H1 (cell line): ENCODE measurements at regions not wholly inside any gene's neighbourhood (a gene's known extent, or its start where the extent isn't known, plus 50 kb on each side); places are given as distances from the start of the nearest gene placed in this dataset.

Source experiments
- CTCF ChIA-PET: fragments of 300-600 bp; sonication (Branson Sonifier 250); formaldehyde crosslinking; loops from one replicate; lab custom pipeline; 2021; ENCODE audit not compliant: partially characterized antibody; lab: Charles Lee
- POLR2A ChIA-PET: fragments of 300-600 bp; sonication (Branson Sonifier 250); formaldehyde crosslinking; loops from one replicate; lab custom pipeline; 2021; ENCODE audit warnings: inconsistent platforms; ENCODE audit not compliant: partially characterized antibody; lab: Charles Lee
- DNase-seq, 2 experiments: peaks; one replicate each; pipeline versions ENCODE4 v3.0.0 to v3.0.0-alpha.2; 2010 to 2022; ENCODE audit warnings: low spot score in 2 of 2, low read depth in 1 of 2, mixed read lengths in 1 of 2
- FAIRE-seq: peaks from 2 replicates; lab custom pipeline; 2011; peaks lifted over from hg19 to GRCh38; lab: Jason Lieb, UNC
- H2AFZ ChIP-seq: 2 replicates; pipeline ENCODE4 v1.8.1; 2012; ENCODE audit warnings: low read length, inconsistent platforms
- H2AK5ac ChIP-seq: 2 replicates; pipeline ENCODE4 v1.6.1; 2013; ENCODE audit warnings: low read depth, low read length
- H2BK120ac ChIP-seq: replicated peaks from 2 replicates; pipeline ENCODE3; 2013; ENCODE audit warnings: low read depth, low read length, inconsistent platforms
- H2BK12ac ChIP-seq: 2 replicates; pipeline ENCODE4 v1.6.1; 2013; ENCODE audit warnings: low read depth, low read length
- H2BK15ac ChIP-seq: 2 replicates; pipeline ENCODE4 v1.6.1; 2013; ENCODE audit warnings: low read length
- H2BK20ac ChIP-seq: 2 replicates; pipeline ENCODE4 v1.6.1; 2013; ENCODE audit warnings: low read length
- H2BK5ac ChIP-seq: 2 replicates; pipeline ENCODE4 v1.6.1; 2013; ENCODE audit warnings: low read depth, low read length
- H3K14ac ChIP-seq: 2 replicates; pipeline ENCODE4 v1.6.1; 2013; ENCODE audit warnings: inconsistent platforms; ENCODE audit not compliant: insufficient read length
- H3K18ac ChIP-seq: 2 replicates; pipeline ENCODE4 v1.6.1; 2013; ENCODE audit warnings: low read length; ENCODE audit errors: extremely low read depth
- H3K23ac ChIP-seq: 2 replicates; pipeline ENCODE4 v1.6.1; 2013; ENCODE audit warnings: inconsistent platforms; ENCODE audit not compliant: insufficient read length
- H3K23me2 ChIP-seq: 2 replicates; pipeline ENCODE4 v1.6.1; 2013; ENCODE audit warnings: low read depth, low read length
- H3K27ac ChIP-seq: 2 replicates; pipeline ENCODE4 v1.6.1; 2011; ENCODE audit warnings: low read depth, low read length, inconsistent platforms
- H3K27me3 ChIP-seq, 4 experiments: replicated peaks in 1 of 4; 1 replicate in 1 of 4; 2 replicates in 3 of 4; pipeline versions ENCODE4 v1.6.1 to v1.8.1; 2011 to 2013; ENCODE audit warnings: low read length in 3 of 4, mild to moderate bottlenecking in 3 of 4, inconsistent platforms in 2 of 4, mixed read lengths in 2 of 4, moderate library complexity in 1 of 4; ENCODE audit not compliant: control insufficient read depth in 3 of 4, insufficient read depth in 3 of 4; ENCODE audit errors: extremely low read depth in 1 of 4
- H3K36me3 ChIP-seq, 4 experiments: 2 replicates each; pipeline versions ENCODE4 v1.6.1 to v1.8.1; 2011 to 2013; ENCODE audit warnings: mild to moderate bottlenecking in 4 of 4, low read length in 3 of 4, moderate library complexity in 2 of 4, control low read depth in 1 of 4, inconsistent platforms in 1 of 4; ENCODE audit not compliant: insufficient read depth in 4 of 4, control insufficient read depth in 2 of 4
- H3K4ac ChIP-seq: replicated peaks from 2 replicates; pipeline ENCODE3; 2013; ENCODE audit warnings: low read length, low read depth, mixed read lengths, inconsistent platforms; ENCODE audit not compliant: insufficient read length
- H3K4me1 ChIP-seq, 4 experiments: replicated peaks in 1 of 4; 1 replicate in 1 of 4; 2 replicates in 3 of 4; pipeline versions ENCODE4 v1.6.1 to v1.8.1; 2011 to 2013; ENCODE audit warnings: low read length in 3 of 4, inconsistent platforms in 2 of 4, mixed read lengths in 1 of 4; ENCODE audit not compliant: insufficient read depth in 4 of 4, control insufficient read depth in 3 of 4
- H3K4me2 ChIP-seq, 2 experiments: 2 replicates each; pipeline versions ENCODE4 v1.6.1 to v1.8.1; 2011 to 2013; ENCODE audit warnings: low read depth in 2 of 2, low read length in 2 of 2, control low read depth in 1 of 2, inconsistent platforms in 1 of 2, mild to moderate bottlenecking in 1 of 2; ENCODE audit not compliant: insufficient read depth in 1 of 2
- H3K4me3 ChIP-seq, 4 experiments: fragments of 200-600, 300-600 bp in 1 of 4; sonication (generic), shearing (Covaris generic), sonication (Bioruptor Twin) in 1 of 4; 2 replicates each; pipeline versions ENCODE4 v1.5.1 to v1.8.1; 2011 to 2016; ENCODE audit warnings: low read length in 4 of 4, low read depth in 3 of 4, control low read depth in 2 of 4, inconsistent platforms in 2 of 4, mild to moderate bottlenecking in 2 of 4, mixed read lengths in 1 of 4, moderate library complexity in 1 of 4; ENCODE audit not compliant: insufficient read depth in 2 of 4; ENCODE audit errors: extremely low read depth in 1 of 4
- H3K56ac ChIP-seq: replicated peaks from 2 replicates; pipeline ENCODE3; 2013; ENCODE audit warnings: low read depth, mild to moderate bottlenecking, mixed read lengths, low read length, inconsistent platforms; ENCODE audit not compliant: insufficient read length
- H3K79me1 ChIP-seq: 2 replicates; pipeline ENCODE4 v1.6.1; 2013; ENCODE audit warnings: low read depth, low read length, control low read depth
- H3K79me2 ChIP-seq, 2 experiments: 2 replicates each; pipeline versions ENCODE4 v1.6.1 to v1.8.1; 2012 to 2013; ENCODE audit warnings: low read length in 2 of 2, mild to moderate bottlenecking in 2 of 2, inconsistent platforms in 1 of 2; ENCODE audit not compliant: insufficient read depth in 2 of 2, control insufficient read depth in 1 of 2
- H3K9ac ChIP-seq, 4 experiments: replicated peaks in 1 of 4; 1 replicate in 1 of 4; 2 replicates in 3 of 4; pipeline versions ENCODE4 v1.6.1 to v1.8.1; 2011 to 2013; ENCODE audit warnings: low read depth in 3 of 4, low read length in 3 of 4, control low read depth in 2 of 4, mild to moderate bottlenecking in 2 of 4, moderate library complexity in 2 of 4, inconsistent platforms in 1 of 4; ENCODE audit errors: extremely low read depth in 1 of 4
- H3K9me3 ChIP-seq, 2 experiments: 2 replicates each; pipeline versions ENCODE4 v1.6.1 to v1.8.1; 2012 to 2013; ENCODE audit warnings: mild to moderate bottlenecking in 2 of 2, moderate library complexity in 2 of 2, control low read depth in 1 of 2, inconsistent platforms in 1 of 2, low read depth in 1 of 2, low read length in 1 of 2, mixed read lengths in 1 of 2; ENCODE audit not compliant: insufficient read depth in 2 of 2
- H4K20me1 ChIP-seq, 2 experiments: replicated peaks in 1 of 2; 2 replicates each; pipeline versions ENCODE3 to v1.8.1; 2011 to 2013; ENCODE audit warnings: inconsistent platforms in 2 of 2, low read length in 2 of 2, mild to moderate bottlenecking in 1 of 2; ENCODE audit not compliant: insufficient read depth in 2 of 2, control insufficient read depth in 1 of 2
- H4K5ac ChIP-seq: 2 replicates; pipeline ENCODE4 v1.6.1; 2013; ENCODE audit warnings: low read length, low read depth, mixed read lengths, inconsistent platforms; ENCODE audit not compliant: insufficient read length
- H4K8ac ChIP-seq: 2 replicates; pipeline ENCODE4 v1.8.0; 2013; ENCODE audit warnings: mild to moderate bottlenecking, moderate library complexity, low read length, inconsistent platforms; ENCODE audit not compliant: insufficient read depth; ENCODE audit errors: extremely low read depth
- H4K91ac ChIP-seq: replicated peaks from 2 replicates; pipeline ENCODE3; 2013; ENCODE audit warnings: low read length, mixed read lengths, inconsistent platforms; ENCODE audit not compliant: insufficient read length
- BACH1 ChIP-seq: IDR thresholded peaks from 2 replicates; pipeline ENCODE4 v1.6.1; 2012; ENCODE audit warnings: low read length, improper control_type of control experiment
- TBP ChIP-seq: IDR thresholded peaks from 2 replicates; pipeline ENCODE4 v1.6.1; 2011; ENCODE audit warnings: low read depth, low read length, improper control_type of control experiment

GRCh38 chr1:41999884-42000283 lies 81.2 kb upstream of the HIVEP3 start:
- no peaks in the 10 kb centered on the region for H3K27me3 ChIP-seq
- ChIA-PET POLR2A (no interaction called here), CTCF (no interaction called here)
- no peak overlapping the region for H2BK15ac ChIP-seq
- H2BK12ac ChIP-seq, result no peak overlapping the region
- no peak overlapping the region for H4K5ac ChIP-seq
- no peak overlapping the region for H3K27ac ChIP-seq
- no peaks in the 10 kb centered on the region for H3K79me2 ChIP-seq
- FAIRE-seq (no peak), DNase-seq (no peak)
- no peaks in the 10 kb centered on the region for H3K4me1 ChIP-seq
- no peaks in the 10 kb centered on the region for H4K20me1 ChIP-seq
- H2AFZ ChIP-seq, result no peak overlapping the region
- H3K23me2 ChIP-seq, result no peaks in the 10 kb centered on the region
- no peak overlapping the region for H3K4ac ChIP-seq
- no peak overlapping the region for H3K18ac ChIP-seq
- no peaks in the 10 kb centered on the region for H3K36me3 ChIP-seq
- H3K56ac ChIP-seq, result no peak overlapping the region
- H3K23ac ChIP-seq, result no peak overlapping the region
- TF ChIP-seq TBP, result no peak
- TF ChIP-seq BACH1, result no peak
- H2BK5ac ChIP-seq, result no peak overlapping the region
- no peak overlapping the region for H3K4me3 ChIP-seq
- H3K14ac ChIP-seq, result no peak overlapping the region
- no peak overlapping the region for H2BK20ac ChIP-seq
- H3K4me2 ChIP-seq, result no peak overlapping the region
- no peak overlapping the region for H3K9ac ChIP-seq
- no peak overlapping the region for H4K8ac ChIP-seq
- H2AK5ac ChIP-seq, result no peak overlapping the region
- H4K91ac ChIP-seq, result no peak overlapping the region
- H2BK120ac ChIP-seq, result no peak overlapping the region
- no peaks in the 10 kb centered on the region for H3K79me1 ChIP-seq
- H3K9me3 ChIP-seq, result no peaks in the 10 kb centered on the region
